HL-60 (cell line): ENCODE measurements at regions not wholly inside any gene's neighbourhood (a gene's known extent, or its start where the extent isn't known, plus 50 kb on each side); places are given as distances from the start of the nearest gene placed in this dataset.

Experiments used
- DNase-seq, 2 experiments: peaks; one replicate each; pipeline ENCODE4 v3.0.0-alpha.2; 2010 to 2020; ENCODE audit warnings: low read depth in 1 of 2, low spot score in 1 of 2
- H3K27ac ChIP-seq: fragments of 250-450 bp; sonication (Bioruptor Pico); replicated peaks from 2 replicates; pipeline ENCODE4 v1.5.1; 2020; ENCODE audit warnings: mild to moderate bottlenecking, moderate library complexity
- H3K27me3 ChIP-seq: fragments of 250-450 bp; sonication (Bioruptor Pico); 2 replicates; pipeline ENCODE4 v1.5.1; 2021; ENCODE audit warnings: mild to moderate bottlenecking, moderate library complexity; ENCODE audit not compliant: insufficient read depth, poor library complexity, severe bottlenecking
- H3K4me3 ChIP-seq: replicated peaks from 2 replicates; pipeline ENCODE4 v1.5.1; 2011; ENCODE audit warnings: mild to moderate bottlenecking, control low read depth, low read length; ENCODE audit not compliant: insufficient read depth
- CTCF ChIP-seq: IDR thresholded peaks from one replicate; pipeline ENCODE4 v1.5.1; 2011; ENCODE audit warnings: low read length, control low read depth, inconsistent platforms; ENCODE audit not compliant: insufficient read depth
- GABPA ChIP-seq: IDR thresholded peaks from 2 replicates; pipeline ENCODE4 v1.6.1; 2012; ENCODE audit warnings: low read depth
- POLR2AphosphoS5 ChIP-seq: IDR thresholded peaks from 2 replicates; pipeline ENCODE4 v1.6.1; 2012; ENCODE audit warnings: low read depth
- REST ChIP-seq: IDR thresholded peaks from 2 replicates; pipeline ENCODE4 v1.6.1; 2012; ENCODE audit warnings: low read depth; ENCODE audit not compliant: insufficient replicate concordance
- SPI1 ChIP-seq: IDR thresholded peaks from 2 replicates; pipeline ENCODE4 v1.6.1; 2012; ENCODE audit warnings: low read depth, mild to moderate bottlenecking, borderline replicate concordance

- TF ChIP-seq CTCF: no peak
- no peak for TF ChIP-seq SPI1
- no peak overlapping the region for H3K4me3 ChIP-seq
- no peak overlapping the region for H3K27ac ChIP-seq
- no peak for DNase-seq
- H3K27me3 ChIP-seq: no peaks in the 10 kb centered on the region
Measured at GRCh38 chr13:50523307-50523706, 320.2 kb downstream of the DLEU7 start.

- no peak for DNase-seq
- TF ChIP-seq REST: no peak
- TF ChIP-seq SPI1: no peak
- no peak for TF ChIP-seq GABPA
- no peak for TF ChIP-seq CTCF
- no peak for TF ChIP-seq POLR2AphosphoS5
- no peaks in the 10 kb centered on the region for H3K27me3 ChIP-seq
- no peak overlapping the region for H3K27ac ChIP-seq
- H3K4me3 ChIP-seq: no peak overlapping the region
Measured at GRCh38 chr13:50524560-50524959, 318.9 kb downstream of the DLEU7 start.

GRCh38 chr13:50526661-50527071 is 316.8 kb downstream of the DLEU7 start:
- no peak for DNase-seq
- no peak overlapping the region for H3K27ac ChIP-seq
- no peak overlapping the region for H3K4me3 ChIP-seq
- TF ChIP-seq SPI1: no peak
- TF ChIP-seq POLR2AphosphoS5: no peak
- TF ChIP-seq CTCF: no peak
- no peak for TF ChIP-seq GABPA
- TF ChIP-seq REST: no peak
- H3K27me3 ChIP-seq: no peaks in the 10 kb centered on the region

- H3K4me3 ChIP-seq: no peak overlapping the region
- no peak for DNase-seq
- TF ChIP-seq SPI1 (no peak), CTCF (no peak), GABPA (no peak), REST (no peak), POLR2AphosphoS5 (no peak)
- H3K27me3 ChIP-seq: no peaks in the 10 kb centered on the region
- no peak overlapping the region for H3K27ac ChIP-seq
Measured at GRCh38 chr13:50527188-50527587, 316.3 kb downstream of the DLEU7 start.
